Activated CD4-positive, alpha-beta memory T cell treated with anti-CD3 and anti-CD28 coated beads, Interleukin-2, amount 10 ng/mL, durations not matched to agents 7 days and 5 days (primary cell): ENCODE measurements at regions not wholly inside any gene's neighbourhood (a gene's known extent, or its start where the extent isn't known, plus 50 kb on each side); places are given as distances from the start of the nearest gene placed in this dataset.

Source experiments
- CTCF ChIA-PET: fragments of 350-600 bp; sonication (Branson Sonifier 250); formaldehyde crosslinking; loops from one replicate; lab custom pipeline; 2021; ENCODE audit warnings: antibody characterized with exemption, inconsistent platforms; lab: Charles Lee
- POLR2A ChIA-PET: fragments of 350-600 bp; sonication (Branson Sonifier 250); formaldehyde crosslinking; loops from one replicate; lab custom pipeline; 2021; ENCODE audit warnings: antibody characterized with exemption; lab: Charles Lee
- DNase-seq: peaks from one replicate; pipeline ENCODE4 v3.0.0-alpha.2; 2020
- H3K27ac Mint-ChIP-seq: one replicate; pipeline ENCODE4 v1.8.0; 2021; ENCODE audit warnings: mild to moderate bottlenecking, mixed read lengths
- H3K27me3 Mint-ChIP-seq: one replicate; pipeline ENCODE4 v1.8.0; 2021; ENCODE audit warnings: mixed read lengths
- H3K36me3 Mint-ChIP-seq: one replicate; pipeline ENCODE4 v1.8.0; 2021; ENCODE audit warnings: low read depth, mixed read lengths
- H3K4me1 Mint-ChIP-seq: one replicate; pipeline ENCODE4 v1.8.0; 2021; ENCODE audit warnings: mixed read lengths
- H3K4me3 Mint-ChIP-seq: one replicate; pipeline ENCODE4 v1.8.0; 2021; ENCODE audit warnings: mild to moderate bottlenecking, mixed read lengths
- H3K9me3 Mint-ChIP-seq: one replicate; pipeline ENCODE4 v1.8.0; 2021; ENCODE audit warnings: mixed read lengths

DNA sequence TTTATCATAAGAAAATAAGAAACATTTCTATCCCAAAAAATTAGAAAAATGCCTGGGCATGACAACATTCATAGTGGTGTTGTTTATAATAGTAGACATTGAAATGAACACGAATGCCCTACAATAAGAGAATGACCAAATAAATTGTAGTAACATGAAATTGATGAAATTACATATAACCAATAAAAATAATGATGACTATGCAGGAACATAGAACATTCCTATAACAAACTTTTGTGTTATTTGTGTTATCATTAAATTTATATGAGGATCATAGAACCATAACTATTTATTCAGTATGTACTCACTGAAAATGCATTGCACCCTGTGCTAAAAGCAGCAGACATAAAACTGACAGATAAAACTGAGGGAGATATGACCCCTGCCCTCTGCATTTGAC is 399.7 kb downstream of the CBLN4 start:
- no peaks in the 10 kb centered on the region for H3K27me3 Mint-ChIP-seq
- no peaks in the 10 kb centered on the region for H3K4me1 Mint-ChIP-seq
- no peak for DNase-seq
- H3K27ac Mint-ChIP-seq: no peak overlapping the region
- CTCF ChIA-PET: no interaction called here
- H3K4me3 Mint-ChIP-seq: no peak overlapping the region
- no peaks in the 10 kb centered on the region for H3K36me3 Mint-ChIP-seq
- POLR2A ChIA-PET: no interaction called here
- peaks cover 4% of the 10 kb centered on the region for H3K9me3 Mint-ChIP-seq

DNA sequence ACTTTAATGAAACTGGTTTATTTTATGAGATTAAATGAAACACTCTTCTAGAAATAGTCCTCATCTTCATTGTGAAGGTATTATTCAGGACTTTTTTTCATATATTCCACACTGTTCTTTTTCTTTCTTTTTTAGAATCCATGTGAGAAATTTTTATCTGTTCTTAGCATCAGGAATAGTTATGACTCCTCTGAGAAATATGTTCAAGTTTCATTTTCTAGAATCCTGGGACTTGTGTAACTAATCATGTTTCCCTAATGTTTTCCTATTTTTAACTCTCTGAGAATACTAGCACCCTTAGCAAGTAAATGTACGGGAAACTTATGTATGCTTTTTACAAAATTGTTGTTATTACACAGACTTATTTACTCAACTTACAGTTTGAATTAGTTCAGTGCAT is 407.8 kb downstream of the CBLN4 start:
- no peaks in the 10 kb centered on the region for H3K4me1 Mint-ChIP-seq
- ChIA-PET CTCF (no interaction called here), POLR2A (no interaction called here)
- no peaks in the 10 kb centered on the region for H3K27me3 Mint-ChIP-seq
- DNase-seq: no peak
- H3K4me3 Mint-ChIP-seq: no peak overlapping the region
- no peak overlapping the region for H3K27ac Mint-ChIP-seq
- H3K9me3 Mint-ChIP-seq: peaks cover 5% of the 10 kb centered on the region
- H3K36me3 Mint-ChIP-seq: no peaks in the 10 kb centered on the region

DNA sequence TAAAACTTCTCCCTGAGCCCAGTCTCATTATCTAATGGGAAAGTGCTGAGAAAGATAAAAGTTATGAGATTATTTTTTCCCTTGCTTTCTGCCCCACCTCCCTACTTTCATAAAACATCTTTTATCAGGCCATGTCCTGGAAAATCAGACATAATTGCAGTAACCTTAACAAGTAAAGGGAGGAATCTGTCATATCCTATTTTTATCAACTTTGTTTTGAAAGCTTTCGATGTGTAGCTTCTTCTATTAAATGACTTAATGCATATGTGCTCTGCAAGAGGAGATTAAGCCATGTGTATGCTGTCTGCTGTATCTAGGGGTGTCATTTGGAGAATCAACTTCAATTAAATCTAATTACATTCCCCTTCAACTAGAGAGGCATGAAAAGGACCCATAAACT is 408.9 kb downstream of the CBLN4 start:
- H3K4me3 Mint-ChIP-seq: no peak overlapping the region
- ChIA-PET CTCF (no interaction called here), POLR2A (no interaction called here)
- DNase-seq: no peak
- H3K36me3 Mint-ChIP-seq: no peaks in the 10 kb centered on the region
- no peaks in the 10 kb centered on the region for H3K4me1 Mint-ChIP-seq
- H3K27ac Mint-ChIP-seq: no peak overlapping the region
- no peaks in the 10 kb centered on the region for H3K27me3 Mint-ChIP-seq
- peaks cover 5% of the 10 kb centered on the region for H3K9me3 Mint-ChIP-seq

DNA sequence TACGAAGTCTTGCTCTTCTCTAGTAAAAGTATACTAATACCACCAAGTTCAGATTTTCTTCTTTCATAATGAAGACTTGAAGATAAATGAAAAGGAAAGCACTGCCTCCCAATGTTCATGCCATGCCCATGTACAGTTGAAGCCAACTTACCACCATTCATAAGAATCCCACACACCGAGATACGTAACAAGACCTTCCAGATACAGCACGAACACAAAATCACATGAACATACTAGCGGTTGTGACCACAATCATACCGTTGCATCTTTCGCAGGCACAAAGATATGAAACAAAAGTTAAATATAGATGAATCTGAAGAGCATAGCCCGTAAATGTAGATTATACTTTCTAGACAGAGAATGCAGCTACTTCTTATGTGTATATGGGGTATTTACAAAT is 412.5 kb downstream of the CBLN4 start:
- no peak overlapping the region for H3K27ac Mint-ChIP-seq
- H3K36me3 Mint-ChIP-seq: no peaks in the 10 kb centered on the region
- H3K27me3 Mint-ChIP-seq: no peaks in the 10 kb centered on the region
- peaks cover 10% of the 10 kb centered on the region for H3K9me3 Mint-ChIP-seq
- H3K4me3 Mint-ChIP-seq: no peak overlapping the region
- POLR2A ChIA-PET: no interaction called here
- no peaks in the 10 kb centered on the region for H3K4me1 Mint-ChIP-seq
- no peak for DNase-seq
- CTCF ChIA-PET: no interaction called here

DNA sequence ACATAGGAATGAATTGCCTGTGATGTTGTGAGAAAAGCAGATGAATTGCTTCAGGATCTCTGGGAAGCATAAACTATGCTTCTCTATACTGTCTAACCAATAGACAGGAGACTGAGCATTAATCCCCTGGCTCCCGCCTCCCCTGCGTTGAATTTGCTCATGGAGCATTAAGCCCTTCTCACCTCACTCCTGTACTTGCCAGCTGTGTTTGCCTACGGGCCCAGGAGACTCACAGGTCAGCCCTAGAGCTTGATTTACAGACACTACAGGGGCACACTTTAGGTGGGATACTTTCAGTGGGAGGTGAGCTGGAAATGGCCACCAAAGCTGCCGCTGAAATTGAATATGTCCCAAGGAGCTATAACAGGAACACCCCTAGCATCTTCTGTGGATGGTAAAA is 418.7 kb downstream of the CBLN4 start:
- Mint-ChIP-seq H3K4me1 (no peaks in the 10 kb centered on the region), H3K4me3 (no peak overlapping the region), H3K27me3 (no peaks in the 10 kb centered on the region), H3K36me3 (no peaks in the 10 kb centered on the region), H3K27ac (no peak overlapping the region), H3K9me3 (peaks cover 5% of the 10 kb centered on the region)
- POLR2A ChIA-PET: no interaction called here
- CTCF ChIA-PET: no interaction called here
- DNase-seq: no peak

DNA sequence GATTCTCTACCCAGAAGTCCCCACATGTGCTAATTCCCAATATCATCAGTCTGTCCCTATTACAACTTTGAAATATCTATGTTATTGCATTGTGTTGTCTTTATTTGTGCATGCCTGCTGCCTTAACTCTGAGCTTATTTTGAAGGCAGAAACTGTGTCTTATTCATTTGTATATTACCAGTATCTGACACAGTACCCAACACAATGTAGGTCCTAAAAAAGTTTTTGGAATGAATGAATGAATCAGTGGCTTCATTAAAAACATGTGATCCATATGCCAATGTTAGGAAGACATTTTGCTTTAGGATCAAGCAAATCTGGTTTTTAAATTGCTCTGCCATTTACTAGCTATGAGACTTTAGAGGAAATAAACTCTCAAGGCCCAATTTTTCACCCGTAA is 420.4 kb downstream of the CBLN4 start:
- Mint-ChIP-seq H3K27ac (no peak overlapping the region), H3K36me3 (no peaks in the 10 kb centered on the region), H3K4me1 (no peaks in the 10 kb centered on the region), H3K9me3 (no peaks in the 10 kb centered on the region), H3K4me3 (no peak overlapping the region), H3K27me3 (no peaks in the 10 kb centered on the region)
- no peak for DNase-seq
- ChIA-PET CTCF (no interaction called here), POLR2A (no interaction called here)

DNA sequence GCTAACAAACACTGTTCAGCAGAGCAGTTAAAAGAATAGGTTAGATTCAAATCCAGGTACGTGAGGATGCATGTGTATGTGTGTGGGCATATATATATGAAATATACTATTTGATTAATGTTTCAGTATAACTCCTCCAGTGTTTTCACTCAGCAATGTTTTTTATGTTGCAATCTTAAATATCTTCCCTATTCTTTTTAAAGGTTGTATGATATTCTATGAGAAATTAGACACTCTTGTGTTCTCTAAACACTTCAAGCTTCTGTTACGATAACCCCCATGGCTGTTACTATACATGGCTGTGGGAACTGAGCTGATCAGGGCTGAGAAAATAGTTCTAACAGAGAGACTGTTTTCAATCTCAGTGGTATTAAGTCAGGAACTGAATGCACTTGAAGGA is 421.0 kb downstream of the CBLN4 start:
- Mint-ChIP-seq H3K4me1 (no peaks in the 10 kb centered on the region), H3K9me3 (no peaks in the 10 kb centered on the region), H3K36me3 (no peaks in the 10 kb centered on the region), H3K27ac (no peak overlapping the region), H3K4me3 (no peak overlapping the region), H3K27me3 (no peaks in the 10 kb centered on the region)
- DNase-seq: no peak
- ChIA-PET CTCF (no interaction called here), POLR2A (no interaction called here)

DNA sequence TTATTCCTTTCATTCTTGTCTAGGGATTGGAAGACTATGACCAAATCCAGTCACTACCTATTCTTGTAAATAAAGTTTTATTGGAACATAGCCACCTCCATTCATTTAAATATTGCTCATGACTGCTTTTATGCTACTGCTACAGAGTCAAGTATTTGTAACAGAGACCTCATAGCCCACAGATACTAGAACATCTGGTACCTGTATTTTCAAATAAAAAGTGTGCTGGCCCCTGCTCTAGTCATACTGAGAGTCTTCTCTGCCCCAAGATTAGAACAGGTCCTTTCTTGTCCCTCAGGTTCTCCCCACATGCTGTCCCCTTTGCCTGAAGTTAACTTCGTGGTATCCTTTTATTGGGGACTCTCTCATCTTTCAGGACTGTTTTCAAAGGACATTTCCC is 422.3 kb downstream of the CBLN4 start:
- CTCF ChIA-PET: no interaction called here
- Mint-ChIP-seq H3K27me3 (no peaks in the 10 kb centered on the region), H3K27ac (no peak overlapping the region), H3K9me3 (peaks cover 3% of the 10 kb centered on the region), H3K36me3 (no peaks in the 10 kb centered on the region), H3K4me1 (no peaks in the 10 kb centered on the region), H3K4me3 (no peak overlapping the region)
- POLR2A ChIA-PET: no interaction called here
- DNase-seq: no peak

DNA sequence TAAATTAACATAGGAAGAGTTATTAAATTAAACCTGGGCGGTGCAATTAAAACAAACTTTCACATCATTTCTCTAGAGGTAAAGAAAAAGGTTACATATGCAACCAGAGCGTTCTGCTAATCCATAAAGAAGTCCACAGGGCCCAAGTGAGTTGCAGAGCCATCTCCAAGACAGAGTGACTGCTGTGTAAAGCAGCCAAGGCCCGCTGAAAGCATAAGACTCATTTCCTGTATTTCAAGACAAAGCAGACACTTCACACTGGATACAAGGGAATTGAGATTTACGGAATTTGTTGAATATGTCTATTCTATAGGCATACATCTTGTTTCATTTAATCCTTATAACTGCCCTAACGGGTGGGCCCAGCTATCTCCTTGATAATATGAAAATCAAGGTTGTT is 422.8 kb downstream of the CBLN4 start:
- CTCF ChIA-PET: no interaction called here
- Mint-ChIP-seq H3K27me3 (no peaks in the 10 kb centered on the region), H3K27ac (no peak overlapping the region), H3K4me1 (no peaks in the 10 kb centered on the region), H3K36me3 (no peaks in the 10 kb centered on the region), H3K4me3 (no peak overlapping the region), H3K9me3 (peaks cover 3% of the 10 kb centered on the region)
- no peak for DNase-seq
- POLR2A ChIA-PET: no interaction called here

DNA sequence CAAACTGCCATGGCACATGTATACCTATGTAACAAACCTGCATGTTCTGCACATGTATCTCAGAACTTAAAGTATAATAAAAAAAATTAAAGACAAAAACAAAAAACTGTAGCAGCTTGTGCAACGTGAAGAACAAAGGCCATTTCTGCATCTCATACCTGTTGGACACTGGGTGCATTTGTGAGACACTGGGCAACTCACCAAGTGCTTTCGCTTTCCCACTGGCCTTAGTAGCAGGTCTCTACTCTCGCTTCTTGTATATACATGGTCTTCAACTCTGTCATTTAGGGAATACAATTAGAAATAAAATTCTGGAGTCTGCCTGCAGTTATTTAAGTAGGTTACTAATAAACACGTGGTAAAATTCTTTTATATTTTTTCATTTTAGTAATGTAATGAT is 423.8 kb downstream of the CBLN4 start:
- Mint-ChIP-seq H3K27me3 (no peaks in the 10 kb centered on the region), H3K4me3 (no peak overlapping the region), H3K36me3 (no peaks in the 10 kb centered on the region), H3K27ac (no peak overlapping the region), H3K9me3 (peaks cover 3% of the 10 kb centered on the region), H3K4me1 (no peaks in the 10 kb centered on the region)
- no peak for DNase-seq
- ChIA-PET CTCF (no interaction called here), POLR2A (no interaction called here)

DNA sequence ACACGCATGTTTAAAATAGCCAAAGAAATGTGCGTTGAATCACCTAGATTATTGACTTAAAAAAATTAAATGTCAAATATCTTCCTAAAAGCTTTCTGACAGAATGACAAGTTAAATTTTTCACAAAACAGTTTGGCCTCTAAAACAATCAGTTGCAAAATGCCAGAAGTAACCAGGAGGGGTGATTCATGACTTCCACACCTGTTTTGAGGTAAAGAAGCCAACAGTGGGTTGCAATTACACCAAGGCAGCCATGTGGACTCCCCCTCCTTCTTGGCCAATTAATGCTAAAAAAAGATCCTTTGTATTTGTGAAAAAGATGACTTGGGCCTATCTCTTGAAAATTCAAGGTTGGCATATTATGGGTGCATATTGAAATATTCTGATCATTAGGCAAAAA is 424.8 kb downstream of the CBLN4 start:
- no peaks in the 10 kb centered on the region for H3K27me3 Mint-ChIP-seq
- DNase-seq: no peak
- ChIA-PET CTCF (no interaction called here), POLR2A (no interaction called here)
- no peaks in the 10 kb centered on the region for H3K36me3 Mint-ChIP-seq
- H3K4me1 Mint-ChIP-seq: no peaks in the 10 kb centered on the region
- no peak overlapping the region for H3K27ac Mint-ChIP-seq
- H3K9me3 Mint-ChIP-seq: peaks cover 3% of the 10 kb centered on the region
- no peak overlapping the region for H3K4me3 Mint-ChIP-seq

DNA sequence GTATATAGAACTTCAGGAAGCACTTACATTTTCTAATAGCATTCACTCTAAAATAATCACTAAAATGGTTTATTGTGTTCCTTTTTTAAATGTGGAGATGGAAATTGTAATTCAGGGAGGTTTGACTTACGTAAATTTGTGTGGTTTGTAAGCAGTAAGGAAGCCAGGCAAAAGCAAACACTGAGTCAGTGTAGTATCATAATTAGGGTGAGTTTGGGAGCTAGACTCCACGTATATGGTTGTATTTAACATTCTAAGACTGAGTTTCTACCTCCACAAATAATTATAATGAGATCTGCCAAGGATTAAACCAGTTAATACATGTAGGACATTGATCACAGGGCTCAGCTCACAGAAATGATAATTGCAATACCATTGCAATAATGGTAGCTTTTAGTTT is 425.5 kb downstream of the CBLN4 start:
- H3K27ac Mint-ChIP-seq: no peak overlapping the region
- no peaks in the 10 kb centered on the region for H3K36me3 Mint-ChIP-seq
- no peak overlapping the region for H3K4me3 Mint-ChIP-seq
- DNase-seq: no peak
- H3K9me3 Mint-ChIP-seq: peaks cover 3% of the 10 kb centered on the region
- H3K27me3 Mint-ChIP-seq: no peaks in the 10 kb centered on the region
- H3K4me1 Mint-ChIP-seq: no peaks in the 10 kb centered on the region
- ChIA-PET POLR2A (no interaction called here), CTCF (no interaction called here)

DNA sequence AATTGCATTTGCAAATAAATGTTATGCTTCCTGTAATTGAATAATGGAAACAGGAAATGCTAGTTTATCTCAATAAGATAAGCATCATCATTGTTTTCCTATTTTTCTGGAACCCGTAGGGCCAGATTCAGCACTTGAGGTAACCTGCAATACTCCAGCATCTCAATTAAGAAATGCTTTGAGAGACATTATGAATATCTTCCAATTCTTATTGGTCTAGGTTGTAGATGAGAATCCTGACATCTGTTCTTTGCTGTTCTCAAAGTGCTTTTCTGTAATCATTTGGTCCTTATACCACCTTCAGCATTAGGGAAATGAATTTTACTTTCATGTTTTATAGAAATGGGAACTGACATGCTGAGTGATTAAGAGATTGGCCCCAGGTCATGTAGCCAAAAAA is 428.3 kb downstream of the CBLN4 start:
- POLR2A ChIA-PET: no interaction called here
- no peak overlapping the region for H3K4me3 Mint-ChIP-seq
- no peaks in the 10 kb centered on the region for H3K36me3 Mint-ChIP-seq
- H3K4me1 Mint-ChIP-seq: no peaks in the 10 kb centered on the region
- no peak for DNase-seq
- H3K27ac Mint-ChIP-seq: no peak overlapping the region
- CTCF ChIA-PET: no interaction called here
- no peaks in the 10 kb centered on the region for H3K27me3 Mint-ChIP-seq
- H3K9me3 Mint-ChIP-seq: peaks cover 3% of the 10 kb centered on the region

DNA sequence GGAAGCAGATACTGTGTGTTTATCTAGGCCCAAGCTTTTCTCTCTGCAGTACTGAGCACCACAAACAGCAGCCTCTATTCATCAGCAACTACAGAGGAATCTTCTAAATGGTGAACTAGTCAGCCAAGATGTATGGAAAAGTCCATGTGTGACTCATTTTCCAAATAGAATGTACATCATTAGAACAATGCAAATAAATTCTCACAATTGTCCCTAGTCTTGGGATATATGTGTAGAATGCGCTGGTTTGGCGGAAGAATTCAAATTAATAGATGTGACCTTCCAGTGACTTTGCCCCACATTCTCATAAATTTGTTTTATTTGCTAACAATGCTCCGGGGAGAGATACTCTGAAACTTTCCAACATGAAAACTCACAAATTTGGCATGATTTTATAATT is 436.2 kb downstream of the CBLN4 start:
- H3K27ac Mint-ChIP-seq: no peak overlapping the region
- H3K36me3 Mint-ChIP-seq: no peaks in the 10 kb centered on the region
- peaks cover 11% of the 10 kb centered on the region for H3K9me3 Mint-ChIP-seq
- H3K4me1 Mint-ChIP-seq: no peaks in the 10 kb centered on the region
- ChIA-PET CTCF (no interaction called here), POLR2A (no interaction called here)
- no peak for DNase-seq
- no peak overlapping the region for H3K4me3 Mint-ChIP-seq
- no peaks in the 10 kb centered on the region for H3K27me3 Mint-ChIP-seq

DNA sequence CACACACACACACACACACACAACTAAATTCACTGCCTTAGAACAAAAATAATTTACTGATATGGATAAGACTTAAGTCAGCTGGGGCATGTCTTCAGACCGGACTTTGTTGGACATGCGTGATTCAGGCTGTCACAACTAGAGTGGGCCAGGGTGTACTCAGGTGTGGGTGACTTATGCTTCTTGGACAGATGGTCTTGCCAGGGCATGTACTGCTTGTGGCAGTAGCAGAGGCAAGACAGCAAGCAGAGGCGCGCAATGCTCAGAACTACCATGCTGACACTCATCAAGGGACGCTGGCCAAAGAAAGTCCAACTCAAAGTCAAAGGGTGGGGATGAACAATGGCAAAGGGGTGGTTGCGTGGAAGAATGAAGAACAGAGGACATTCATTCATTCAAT is 437.5 kb downstream of the CBLN4 start:
- POLR2A ChIA-PET: no interaction called here
- DNase-seq: no peak

More for the DNA sequence above, 437.5 kb downstream of the CBLN4 start:
- H3K36me3 Mint-ChIP-seq: no peaks in the 10 kb centered on the region
- peaks cover 11% of the 10 kb centered on the region for H3K9me3 Mint-ChIP-seq
- H3K4me1 Mint-ChIP-seq: no peaks in the 10 kb centered on the region
- no peaks in the 10 kb centered on the region for H3K27me3 Mint-ChIP-seq
- H3K27ac Mint-ChIP-seq: no peak overlapping the region
- CTCF ChIA-PET: no interaction called here
- H3K4me3 Mint-ChIP-seq: no peak overlapping the region
